Left lung (tissue), 4 donors: ENCODE measurements at regions not wholly inside any gene's neighbourhood (a gene's known extent, or its start where the extent isn't known, plus 50 kb on each side); places are given as distances from the start of the nearest gene placed in this dataset.

Experiments used
- ATAC-seq: fragments of 200-7000 bp; cut with Tn5 transposase; one replicate; pipeline ENCODE4 v1.9.1; 2020; ENCODE audit warnings: moderate library complexity
- DNase-seq, 4 donors: peaks; one replicate each; pipeline ENCODE4 v3.0.0-alpha.2; 2013 to 2020
- H3K27ac ChIP-seq, 2 donors: fragments of 200-600 bp; sonication (generic) in 1 of 2; one replicate each; pipeline versions ENCODE4 v1.5.0 to v1.8.0; 2020 to 2021
- H3K27me3 ChIP-seq, 2 donors: fragments of 200-600 bp; sonication (generic) in 1 of 2; one replicate each; pipeline versions ENCODE4 v1.5.0 to v1.8.0; 2020 to 2021
- H3K36me3 ChIP-seq, 2 donors: fragments of 200-600 bp; sonication (generic) in 1 of 2; one replicate each; pipeline versions ENCODE4 v1.5.0 to v1.8.0; 2020 to 2021
- H3K4me1 ChIP-seq, 2 donors: fragments of 200-600 bp; one replicate each; pipeline ENCODE4 v1.8.0; 2021
- H3K4me3 ChIP-seq, 2 donors: fragments of 200-600 bp; sonication (generic) in 1 of 2; one replicate each; pipeline versions ENCODE4 v1.5.0 to v1.8.0; 2020 to 2021; ENCODE audit warnings: mild to moderate bottlenecking in 1 of 2
- H3K9me3 ChIP-seq, 2 donors: fragments of 200-600 bp; sonication (generic) in 1 of 2; one replicate each; pipeline versions ENCODE4 v1.5.0 to v1.8.0; 2020 to 2021
- intact Hi-C, 2 donors: fragments of 100-400 bp; cut with DNase I; formaldehyde crosslinking; loops; one replicate each; pipeline versions ENCODE4 v1.11.2 to v1.14.2; 2022
- TF ChIP-seq, protein P1 (sequence below), 2 donors: fragments of 200-600 bp; sonication (generic) in 1 of 2; IDR thresholded peaks; one replicate each; pipeline versions ENCODE4 v1.5.0 to v1.8.0; 2021; ENCODE audit warnings: antibody characterized with exemption in 2 of 2
- donor health status: DM: no; HTN: yes; CAD: no.
- donor health status: DM: no; HTN: no; CAD: no.

DNA sequence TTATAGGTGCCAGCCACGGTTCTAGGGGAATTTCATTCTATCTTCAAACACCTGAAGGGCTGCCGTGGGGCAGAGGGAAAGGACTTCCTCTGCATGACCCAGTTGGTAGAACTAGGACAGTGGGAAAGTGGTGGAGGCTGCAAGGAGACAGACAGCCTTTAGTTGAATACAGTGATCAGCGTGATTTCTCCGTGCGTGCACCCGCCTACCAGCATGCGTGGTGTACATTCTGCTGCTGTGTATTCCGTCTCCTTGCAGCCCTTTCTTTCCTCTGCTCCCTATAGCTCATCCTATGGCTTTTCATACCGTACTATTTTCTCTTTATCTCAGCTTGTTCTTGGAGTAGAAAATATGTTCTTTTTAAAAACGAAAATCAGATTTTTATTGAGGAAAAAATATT is 146.9 kb downstream of the MRM1 start:
- H3K4me3 ChIP-seq = no peak overlapping the region
- H3K4me1 ChIP-seq = no peaks in the 10 kb centered on the region
- TF ChIP-seq, protein P1, sequence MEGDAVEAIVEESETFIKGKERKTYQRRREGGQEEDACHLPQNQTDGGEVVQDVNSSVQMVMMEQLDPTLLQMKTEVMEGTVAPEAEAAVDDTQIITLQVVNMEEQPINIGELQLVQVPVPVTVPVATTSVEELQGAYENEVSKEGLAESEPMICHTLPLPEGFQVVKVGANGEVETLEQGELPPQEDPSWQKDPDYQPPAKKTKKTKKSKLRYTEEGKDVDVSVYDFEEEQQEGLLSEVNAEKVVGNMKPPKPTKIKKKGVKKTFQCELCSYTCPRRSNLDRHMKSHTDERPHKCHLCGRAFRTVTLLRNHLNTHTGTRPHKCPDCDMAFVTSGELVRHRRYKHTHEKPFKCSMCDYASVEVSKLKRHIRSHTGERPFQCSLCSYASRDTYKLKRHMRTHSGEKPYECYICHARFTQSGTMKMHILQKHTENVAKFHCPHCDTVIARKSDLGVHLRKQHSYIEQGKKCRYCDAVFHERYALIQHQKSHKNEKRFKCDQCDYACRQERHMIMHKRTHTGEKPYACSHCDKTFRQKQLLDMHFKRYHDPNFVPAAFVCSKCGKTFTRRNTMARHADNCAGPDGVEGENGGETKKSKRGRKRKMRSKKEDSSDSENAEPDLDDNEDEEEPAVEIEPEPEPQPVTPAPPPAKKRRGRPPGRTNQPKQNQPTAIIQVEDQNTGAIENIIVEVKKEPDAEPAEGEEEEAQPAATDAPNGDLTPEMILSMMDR (IDR thresholded peaks at IDR 0.05) = no peak
- no peaks in the 10 kb centered on the region for H3K36me3 ChIP-seq
- H3K27ac ChIP-seq = no peak overlapping the region
- H3K27me3 ChIP-seq = peaks cover 0 to 43% of the 10 kb centered on the region in 2 donors
- ATAC-seq (no peak), DNase-seq (no peak)
- intact Hi-C loops = no loop called here
- no peaks in the 10 kb centered on the region for H3K9me3 ChIP-seq

DNA sequence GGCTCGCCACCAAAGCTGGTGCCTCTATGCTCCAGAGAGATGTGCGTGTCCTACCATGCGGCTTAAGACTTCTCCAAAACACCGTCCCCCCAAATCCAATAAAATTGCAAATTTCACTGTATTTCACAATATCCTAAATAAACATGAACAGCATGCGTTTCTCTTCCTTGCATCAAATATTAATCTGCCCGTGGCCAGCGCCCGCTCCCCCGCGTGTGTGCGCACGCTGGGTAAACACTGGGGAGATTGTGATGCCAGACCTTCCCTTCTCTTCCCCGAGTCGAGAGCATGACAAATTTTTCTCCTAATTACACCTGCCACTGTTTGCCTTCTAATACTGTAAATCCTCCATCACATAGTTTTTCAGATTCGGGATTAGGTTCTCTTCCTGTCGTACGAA is 148.1 kb downstream of the MRM1 start:
- intact Hi-C loops = no loop called here
- TF ChIP-seq, protein P1 (IDR thresholded peaks at IDR 0.05) = no peak
- ATAC-seq = no peak

DNA sequence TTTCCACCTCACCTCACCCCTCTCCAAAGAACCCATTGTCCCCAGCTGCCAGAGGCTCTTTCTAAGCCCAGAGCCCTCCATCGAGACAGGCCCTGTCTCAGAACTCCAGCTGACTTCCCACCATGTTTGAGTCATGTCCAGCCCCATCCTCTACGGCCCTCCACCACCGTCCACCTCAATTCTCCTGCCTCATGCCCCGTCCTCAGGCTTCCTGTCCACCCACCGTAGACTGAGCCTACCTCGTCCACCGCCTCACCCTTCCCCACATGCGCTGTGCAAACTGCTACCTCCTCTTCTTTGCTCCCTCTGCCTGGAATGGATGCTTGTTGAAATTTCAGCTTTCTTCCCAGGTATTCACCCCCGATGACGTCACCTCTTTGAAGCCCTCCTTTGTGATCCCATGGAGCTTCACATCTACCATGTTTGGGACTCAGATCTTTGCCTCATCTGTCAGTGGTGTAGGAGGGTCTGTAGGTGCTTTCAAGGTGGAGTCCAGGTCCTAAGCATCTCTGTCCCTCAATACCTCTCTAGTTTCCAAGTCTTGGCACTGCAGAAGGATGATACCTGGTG is 149.0 kb downstream of the MRM1 start:
- Histone ChIP-seq H3K36me3 (no peaks in the 10 kb centered on the region), H3K27me3 (peaks cover 0 to 58% of the 10 kb centered on the region in 2 donors), H3K9me3 (no peaks in the 10 kb centered on the region), H3K4me1 (no peaks in the 10 kb centered on the region), H3K4me3 (no peak overlapping the region), H3K27ac (no peak overlapping the region)
- intact Hi-C loops = no loop called here
- DNase-seq (no peak), ATAC-seq (no peak)
- TF ChIP-seq, protein P1 (IDR thresholded peaks at IDR 0.05) = no peak

More for the DNA sequence above, 148.1 kb downstream of the MRM1 start:
- no peak overlapping the region for H3K4me3 ChIP-seq
- no peaks in the 10 kb centered on the region for H3K9me3 ChIP-seq
- H3K36me3 ChIP-seq = no peaks in the 10 kb centered on the region
- DNase-seq = no peak
- H3K27ac ChIP-seq = no peak overlapping the region
- H3K4me1 ChIP-seq = no peaks in the 10 kb centered on the region
- peaks cover 0 to 49% of the 10 kb centered on the region in 2 donors for H3K27me3 ChIP-seq

DNA sequence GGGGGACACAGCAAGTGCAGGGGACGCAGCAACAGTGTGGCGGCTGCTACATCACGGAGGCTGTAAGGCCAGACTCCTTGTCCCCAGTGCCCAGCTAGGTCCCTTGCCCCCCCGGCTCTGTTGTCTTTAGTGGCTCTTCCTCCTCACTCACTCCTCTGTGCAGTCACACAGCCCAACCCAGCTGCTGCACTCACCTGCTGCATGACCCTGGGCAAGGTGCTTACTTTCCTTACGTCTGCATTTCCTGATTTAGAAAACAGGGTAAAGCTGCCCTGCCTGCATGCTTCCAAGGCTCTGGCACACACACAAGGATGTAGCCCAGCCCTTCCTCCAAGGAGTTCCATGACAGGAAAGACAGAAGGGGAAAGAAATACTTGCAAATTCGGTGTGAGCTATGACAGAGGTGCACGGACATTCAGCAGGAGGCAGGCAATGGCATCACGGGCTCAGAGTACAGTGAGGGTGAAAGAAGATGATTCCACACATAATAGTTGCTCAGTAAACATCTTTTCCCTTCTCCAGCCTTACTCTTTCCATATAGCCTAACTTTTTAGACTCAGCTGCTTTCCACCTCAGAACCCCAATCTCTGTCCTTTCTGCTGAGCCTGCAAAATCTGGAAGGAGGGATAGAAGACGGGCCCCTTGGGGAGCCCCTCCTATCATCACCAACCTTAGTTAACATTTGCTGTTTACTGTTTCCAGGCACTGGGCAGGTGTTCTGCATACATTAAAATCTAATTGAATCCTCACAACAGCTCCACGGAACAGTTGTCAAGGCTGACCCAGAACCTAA is 150.9 kb downstream of the MRM1 start:
- H3K27me3 ChIP-seq = peaks cover 0 to 72% of the 10 kb centered on the region in 2 donors
- intact Hi-C loops = no loop called here
- ATAC-seq (no peak), DNase-seq (peak in 1 of 4 donors; percentile 28)
- TF ChIP-seq, protein P1 (IDR thresholded peaks at IDR 0.05) = no peak
- H3K9me3 ChIP-seq = no peaks in the 10 kb centered on the region
- H3K4me1 ChIP-seq = no peaks in the 10 kb centered on the region
- no peaks in the 10 kb centered on the region for H3K36me3 ChIP-seq
- H3K4me3 ChIP-seq = no peak overlapping the region
- no peak overlapping the region for H3K27ac ChIP-seq

DNA sequence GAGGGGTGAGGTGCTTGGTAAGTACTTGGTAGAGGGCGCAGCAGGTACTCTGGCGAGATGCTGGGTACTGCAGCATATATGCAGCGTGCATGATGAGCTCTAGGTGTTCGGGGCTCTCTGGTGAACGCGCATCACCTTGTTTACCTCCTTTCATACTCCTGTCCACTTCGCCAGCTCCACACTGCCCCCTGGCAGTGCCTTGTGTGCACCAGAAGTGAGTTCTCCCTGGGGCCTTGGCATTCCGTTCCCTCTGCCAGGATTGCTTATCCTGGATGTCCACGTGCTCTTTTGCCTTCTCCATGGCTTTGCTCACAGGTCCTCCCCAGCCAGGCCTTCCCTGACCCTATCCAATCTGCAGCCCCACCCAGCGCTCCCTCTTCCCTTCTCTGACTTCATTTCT is 154.2 kb downstream of the MRM1 start:
- H3K9me3 ChIP-seq = no peaks in the 10 kb centered on the region
- H3K27ac ChIP-seq = no peak overlapping the region
- intact Hi-C loops = no loop called here
- H3K4me3 ChIP-seq = no peak overlapping the region
- H3K27me3 ChIP-seq = peaks cover 0 to 65% of the 10 kb centered on the region in 2 donors
- DNase-seq = no peak
- peak; percentile 74 for ATAC-seq
- TF ChIP-seq, protein P1 (IDR thresholded peaks at IDR 0.05) = peak in 1 of 2 donors; percentile 16
- H3K4me1 ChIP-seq = no peaks in the 10 kb centered on the region
- no peaks in the 10 kb centered on the region for H3K36me3 ChIP-seq
